ENCODE measurements at regions not wholly inside any gene's neighbourhood (a gene's known extent, or its start where the extent isn't known, plus 50 kb on each side); places are given as distances from the start of the nearest gene placed in this dataset.

GRCh38 chr10:124175701-124176348 is 82.4 kb upstream of the CHST15 start:
- no peaks in the 10 kb centered on the region for H3K27me3 Mint-ChIP-seq (ENCODE audit: insufficient read depth, unreplicated experiment)
- DNase-seq (ENCODE audit: unreplicated experiment): no peak
- intact Hi-C loops (cut with micrococcal nuclease): no loop called here
- TF ChIP-seq CTCF (IDR thresholded peaks at IDR 0.05; ENCODE audit: unreplicated experiment): no peak
- ChIA-PET POLR2A (interaction anchor here (0.6 kb wide), 1 partner anchor 68 kb away, joined by 4 read pairs; no protein-coding TSS in a partner anchor), CTCF (no interaction called here)
- no peak overlapping the region for H3K27ac Mint-ChIP-seq (ENCODE audit: low read depth, unreplicated experiment)
- H3K9me3 Mint-ChIP-seq (ENCODE audit: unreplicated experiment): no peaks in the 10 kb centered on the region
- H3K36me3 Mint-ChIP-seq (ENCODE audit: insufficient read depth, unreplicated experiment): no peaks in the 10 kb centered on the region
- H3K4me1 Mint-ChIP-seq (ENCODE audit: insufficient read depth, unreplicated experiment): no peaks in the 10 kb centered on the region
- BruUV-seq (replicated peaks): no TSS peak
- no peak overlapping the region for H3K4me3 Mint-ChIP-seq (ENCODE audit: unreplicated experiment)

DNA sequence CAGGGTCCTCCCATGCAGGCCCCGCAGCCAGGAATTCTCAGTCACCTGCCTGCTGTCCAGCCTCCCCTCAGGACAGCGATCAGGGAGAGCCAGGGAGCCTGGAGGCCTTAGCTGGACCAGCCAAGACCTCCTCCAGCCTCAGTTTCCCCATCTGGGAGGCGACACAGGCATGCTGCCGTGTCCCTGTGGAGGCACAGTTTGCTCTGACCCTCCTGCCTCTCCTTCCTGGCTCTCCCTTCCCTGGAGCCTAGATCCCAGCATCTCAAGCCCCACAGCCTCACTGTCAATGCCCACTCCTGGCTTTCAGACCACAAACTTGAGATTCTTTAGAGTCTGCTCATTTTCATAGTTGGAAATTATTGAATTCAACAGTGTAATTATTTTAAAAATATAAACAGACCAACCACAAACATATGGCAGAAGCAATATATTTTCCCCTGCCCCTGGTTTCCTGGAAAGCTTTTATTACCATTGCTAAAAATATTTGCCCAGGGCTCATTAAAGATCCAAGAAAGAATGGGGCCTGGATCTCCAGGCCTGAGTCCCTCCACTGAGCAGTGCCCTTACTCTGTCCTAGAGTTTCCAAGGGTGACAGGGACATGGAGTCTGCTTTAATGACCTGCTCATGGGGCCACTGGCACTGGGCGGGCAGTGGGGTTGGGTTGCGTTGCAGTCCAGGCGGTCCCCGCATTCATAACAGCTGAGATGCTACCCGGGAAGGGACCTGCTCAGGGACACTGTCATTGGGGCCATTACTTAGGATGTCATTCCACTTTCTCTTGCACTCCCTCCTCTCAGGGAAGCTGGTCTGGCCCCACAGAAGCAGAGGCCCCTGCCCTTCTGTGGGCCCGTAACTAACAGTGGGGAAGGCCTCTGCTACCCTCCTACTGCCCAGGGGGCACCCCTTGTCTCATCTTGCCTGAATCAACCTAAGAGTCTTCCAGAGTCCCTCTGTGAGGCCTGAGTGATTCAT is 81.6 kb upstream of the CHST15 start:
- H3K27me3 Mint-ChIP-seq (ENCODE audit: insufficient read depth, unreplicated experiment): no peaks in the 10 kb centered on the region
- no peaks in the 10 kb centered on the region for H3K9me3 Mint-ChIP-seq (ENCODE audit: unreplicated experiment)
- H3K4me3 Mint-ChIP-seq (ENCODE audit: unreplicated experiment): no peak overlapping the region
- no peaks in the 10 kb centered on the region for H3K36me3 Mint-ChIP-seq (ENCODE audit: insufficient read depth, unreplicated experiment)
- H3K27ac Mint-ChIP-seq (ENCODE audit: low read depth, unreplicated experiment): no peak overlapping the region
- DNase-seq (ENCODE audit: unreplicated experiment): no peak
- CTCF ChIA-PET: interaction anchor here (0.6 to 0.7 kb wide), 2 partner anchors 170 to 232 kb away, joined by 3 to 7 read pairs; no protein-coding TSS in a partner anchor
- intact Hi-C loops (cut with micrococcal nuclease): no loop called here
- H3K4me1 Mint-ChIP-seq (ENCODE audit: insufficient read depth, unreplicated experiment): no peaks in the 10 kb centered on the region
- no TSS peak for BruUV-seq (replicated peaks)
- TF ChIP-seq CTCF (IDR thresholded peaks at IDR 0.05; ENCODE audit: unreplicated experiment): no peak
- POLR2A ChIA-PET: no interaction called here

DNA sequence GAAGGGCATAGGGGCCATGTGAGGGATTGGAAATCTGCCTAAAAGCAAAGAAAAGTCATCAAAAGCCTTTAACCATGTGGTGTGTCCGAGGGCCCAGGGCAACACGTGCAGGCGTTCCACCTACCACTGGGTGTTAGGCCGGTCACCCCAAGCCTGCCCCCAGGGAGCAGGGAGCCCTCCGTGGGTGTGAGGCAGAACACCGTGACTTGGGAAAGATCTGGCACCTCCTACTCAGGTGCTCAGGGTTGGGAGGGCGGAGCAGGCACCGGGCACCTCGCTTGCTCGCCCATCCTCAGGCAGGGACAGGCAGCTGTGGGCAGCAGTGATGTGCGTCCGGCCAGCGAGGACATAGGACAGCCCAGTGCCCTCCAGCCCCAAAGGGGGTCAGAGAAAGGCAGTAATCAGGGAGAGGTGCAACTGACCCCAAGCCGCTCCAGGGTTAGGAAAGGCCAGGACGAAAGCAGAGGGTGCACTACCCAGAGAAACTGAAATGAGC is 80.7 kb upstream of the CHST15 start:
- ChIA-PET POLR2A (no interaction called here), CTCF (no interaction called here)
- Mint-ChIP-seq H3K27ac (ENCODE audit: low read depth, unreplicated experiment) (no peak overlapping the region), H3K4me1 (ENCODE audit: insufficient read depth, unreplicated experiment) (no peaks in the 10 kb centered on the region), H3K9me3 (ENCODE audit: unreplicated experiment) (no peaks in the 10 kb centered on the region), H3K27me3 (ENCODE audit: insufficient read depth, unreplicated experiment) (no peaks in the 10 kb centered on the region), H3K36me3 (ENCODE audit: insufficient read depth, unreplicated experiment) (no peaks in the 10 kb centered on the region), H3K4me3 (ENCODE audit: unreplicated experiment) (no peak overlapping the region)
- intact Hi-C loops (cut with micrococcal nuclease): no loop called here
- no TSS peak for BruUV-seq (replicated peaks)
- no peak for DNase-seq (ENCODE audit: unreplicated experiment)
- TF ChIP-seq CTCF (IDR thresholded peaks at IDR 0.05; ENCODE audit: unreplicated experiment): no peak

DNA sequence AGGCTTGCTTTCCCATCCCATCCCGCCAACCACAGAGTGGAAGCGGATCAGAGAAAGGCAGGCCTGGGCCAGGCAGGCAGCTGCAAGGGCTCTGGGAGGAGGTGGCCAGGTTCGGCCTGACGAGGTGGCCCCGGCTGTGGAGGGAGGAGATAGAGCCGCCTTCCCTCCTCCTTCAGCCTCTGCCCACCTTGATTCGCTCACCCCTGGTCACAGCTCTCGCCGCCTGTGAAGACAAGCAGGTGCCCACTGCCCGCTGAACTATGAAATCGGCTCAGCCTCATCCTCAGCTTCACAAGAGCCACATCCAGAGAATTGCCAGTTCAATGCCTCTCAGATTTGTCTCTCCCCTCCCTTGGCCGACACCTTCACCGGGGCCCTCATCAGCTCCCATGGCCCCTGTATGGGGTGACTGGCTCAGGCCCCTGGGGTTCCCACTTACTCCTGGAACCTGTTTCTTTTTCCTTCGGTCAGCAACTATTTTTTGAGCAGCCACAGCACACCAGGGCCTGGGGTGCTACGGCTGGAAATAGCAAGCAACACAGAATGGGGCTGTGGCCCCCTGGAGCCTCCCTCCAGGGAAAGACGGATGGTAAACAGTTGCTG is 80.0 kb upstream of the CHST15 start:
- CTCF ChIA-PET: no interaction called here

More for the DNA sequence above, 80.0 kb upstream of the CHST15 start:
- Mint-ChIP-seq H3K4me3 (ENCODE audit: unreplicated experiment) (no peak overlapping the region), H3K36me3 (ENCODE audit: insufficient read depth, unreplicated experiment) (no peaks in the 10 kb centered on the region), H3K9me3 (ENCODE audit: unreplicated experiment) (no peaks in the 10 kb centered on the region), H3K4me1 (ENCODE audit: insufficient read depth, unreplicated experiment) (no peaks in the 10 kb centered on the region), H3K27ac (ENCODE audit: low read depth, unreplicated experiment) (no peak overlapping the region), H3K27me3 (ENCODE audit: insufficient read depth, unreplicated experiment) (no peaks in the 10 kb centered on the region)
- POLR2A ChIA-PET: no interaction called here
- DNase-seq (ENCODE audit: unreplicated experiment): no peak
- BruUV-seq (replicated peaks): no TSS peak
- TF ChIP-seq CTCF (IDR thresholded peaks at IDR 0.05; ENCODE audit: unreplicated experiment): no peak
- intact Hi-C loops (cut with micrococcal nuclease): no loop called here

All from MCF 10A (cell line).